GM21619 (cell line): ENCODE measurements at regions not wholly inside any gene's neighbourhood (a gene's known extent, or its start where the extent isn't known, plus 50 kb on each side); places are given as distances from the start of the nearest gene placed in this dataset.
"Not testable (repeated sequence)": the region's sequence is repeated elsewhere in the genome, so short reads cannot be mapped to it uniquely, and the experiment has no call there.

Source experiments
- ATAC-seq: cut with Tn5 transposase; IDR thresholded peaks from one replicate; pipeline ENCODE4 v1.9.1; 2021; ENCODE audit not compliant: unreplicated experiment

DNA sequence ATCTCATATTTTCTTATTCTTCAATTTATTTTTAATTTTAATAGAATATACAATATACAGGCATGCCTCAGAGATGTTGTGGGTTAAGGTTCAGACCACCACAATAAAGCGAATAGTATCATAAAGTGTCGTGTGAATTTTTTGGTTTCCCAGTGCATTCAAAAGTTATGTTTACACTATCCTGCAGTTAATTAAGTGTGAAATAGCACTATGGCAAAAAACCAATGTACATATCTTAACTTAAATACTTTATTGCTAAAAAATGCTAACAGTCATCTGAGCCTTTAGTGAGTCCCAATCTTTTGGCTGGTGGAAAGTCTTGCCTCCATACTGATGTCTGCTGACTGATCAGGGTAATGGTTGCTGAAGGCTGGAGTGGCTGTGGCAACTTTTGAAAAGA is 637.6 kb downstream of the TDRD15 start:
- ATAC-seq: no peak

DNA sequence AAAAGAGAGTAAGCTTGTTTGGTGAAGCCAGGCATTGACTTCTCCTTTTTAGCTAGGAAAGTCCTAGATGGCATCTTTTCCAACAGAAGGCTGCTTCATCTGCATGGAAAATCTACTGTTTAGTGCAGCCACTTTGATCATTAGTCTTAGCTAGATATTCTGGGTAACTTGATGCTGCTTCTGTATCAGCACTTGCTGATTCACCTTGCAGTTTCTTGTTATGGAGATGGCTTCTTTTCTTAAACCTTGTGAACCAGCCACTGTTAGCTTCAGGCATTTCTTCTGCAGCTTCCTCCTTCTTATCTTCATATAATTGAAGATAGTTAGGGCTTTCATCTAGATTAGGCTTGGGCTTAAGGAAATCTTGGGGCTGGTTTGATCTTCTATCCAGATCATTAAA is 639.7 kb downstream of the TDRD15 start:
- no peak for ATAC-seq

DNA sequence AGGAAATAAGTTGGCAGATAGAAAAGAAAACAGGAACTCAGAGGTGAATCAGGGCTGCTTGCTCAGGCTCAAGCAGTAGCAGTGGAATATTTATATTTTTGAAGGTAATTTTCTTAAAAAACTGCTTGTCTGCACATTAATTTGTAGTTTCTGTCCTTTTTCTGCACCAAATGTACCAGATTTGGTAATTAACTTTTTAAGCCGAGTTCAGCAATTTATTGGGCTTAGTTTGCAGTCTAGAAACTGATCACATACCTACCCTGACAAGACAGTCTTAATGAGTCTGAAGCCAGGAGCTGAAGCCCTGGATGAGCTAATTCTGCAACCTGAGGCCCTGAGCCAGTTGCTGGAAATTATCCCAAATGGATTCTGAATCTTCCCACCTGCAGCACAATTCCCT is 647.0 kb downstream of the TDRD15 start:
- ATAC-seq: no peak

DNA sequence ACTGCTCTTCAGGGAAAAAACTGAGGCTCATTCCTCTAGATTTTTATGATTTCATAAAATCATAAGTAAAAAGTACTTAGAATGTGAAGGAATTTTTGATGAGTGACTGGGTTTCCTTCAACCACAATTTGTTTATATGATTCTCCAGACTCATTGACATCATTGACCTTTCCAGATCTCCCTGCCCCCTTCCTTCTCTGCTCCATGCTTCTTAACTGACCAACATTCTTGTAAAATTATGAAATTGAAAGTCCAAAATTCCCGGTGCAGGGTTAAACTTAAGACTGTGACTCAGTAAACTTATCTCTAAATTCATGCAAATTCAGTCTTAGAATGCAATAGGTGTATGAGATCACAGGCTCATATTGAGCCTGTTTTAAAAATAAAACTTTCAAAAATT is 648.9 kb downstream of the TDRD15 start:
- ATAC-seq: no peak

DNA sequence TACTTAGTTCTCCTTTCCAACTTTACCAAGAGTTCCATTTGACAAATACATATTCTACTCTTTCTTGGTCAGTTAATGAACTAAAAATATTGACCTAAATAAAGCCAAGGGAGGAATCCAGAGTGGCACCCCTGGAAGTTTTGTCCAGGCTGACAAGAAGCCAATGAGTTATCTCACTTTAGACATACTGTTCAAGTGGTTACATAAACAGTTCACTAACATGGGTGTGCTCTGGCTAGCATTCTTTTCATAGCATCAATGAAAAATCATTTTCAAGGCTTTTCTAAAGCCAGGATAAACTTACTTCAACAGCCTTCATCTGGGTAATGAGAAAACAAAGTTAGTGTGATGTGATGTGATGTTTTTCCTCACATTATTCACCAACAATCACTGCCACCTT is 649.4 kb downstream of the TDRD15 start:
- ATAC-seq: no peak

DNA sequence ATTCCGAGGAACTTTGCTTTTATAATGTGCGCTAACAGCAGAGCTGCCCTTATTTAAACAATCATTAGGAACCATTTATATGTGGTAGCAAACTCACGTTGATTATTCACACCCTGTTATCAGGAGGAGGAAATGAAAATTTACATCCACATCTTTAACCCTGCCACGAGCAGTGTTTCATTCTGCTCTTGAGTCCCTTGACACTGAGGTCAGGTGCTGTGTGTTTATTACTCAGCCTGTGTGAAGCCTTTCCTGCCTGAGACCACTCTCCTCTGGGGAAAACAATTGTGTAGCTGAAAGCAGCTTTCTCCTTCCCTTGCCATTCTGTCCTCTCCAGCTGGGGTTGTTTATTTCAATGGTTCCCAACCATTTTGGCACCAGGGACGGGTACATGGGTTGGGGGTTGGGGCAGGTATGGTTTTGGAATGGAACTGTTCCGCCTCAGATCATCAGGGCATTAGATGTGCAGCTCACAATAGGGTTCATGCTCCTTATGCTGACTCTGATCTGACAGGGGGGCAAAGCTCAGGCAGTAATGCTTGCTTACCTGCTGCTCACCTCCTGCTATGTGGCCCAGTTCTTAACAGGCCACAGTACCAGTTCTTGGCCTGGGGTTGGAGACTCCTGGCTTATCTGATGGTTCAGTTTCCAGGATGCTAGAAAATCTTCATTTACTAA is 651.1 kb downstream of the TDRD15 start:
- ATAC-seq: no peak

DNA sequence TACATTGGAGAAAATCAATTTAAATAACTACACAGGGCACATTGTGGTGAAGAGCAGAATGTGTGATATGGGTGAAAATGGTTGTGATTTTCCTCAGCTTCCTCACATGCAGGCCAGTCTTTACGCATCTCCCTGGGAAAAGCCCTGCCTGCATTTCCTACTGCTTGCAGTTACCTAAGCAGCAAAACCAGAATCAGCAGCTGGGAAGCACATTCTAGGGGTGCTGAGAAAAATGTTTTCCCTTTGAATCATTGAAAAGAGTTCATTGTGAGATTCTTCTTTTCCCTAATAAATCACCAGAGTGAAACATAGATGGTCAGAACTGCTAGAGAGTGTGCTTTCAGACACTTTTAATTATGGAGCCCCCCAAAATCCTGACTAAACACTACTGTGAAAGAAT is 656.0 kb downstream of the TDRD15 start:
- ATAC-seq: no peak

DNA sequence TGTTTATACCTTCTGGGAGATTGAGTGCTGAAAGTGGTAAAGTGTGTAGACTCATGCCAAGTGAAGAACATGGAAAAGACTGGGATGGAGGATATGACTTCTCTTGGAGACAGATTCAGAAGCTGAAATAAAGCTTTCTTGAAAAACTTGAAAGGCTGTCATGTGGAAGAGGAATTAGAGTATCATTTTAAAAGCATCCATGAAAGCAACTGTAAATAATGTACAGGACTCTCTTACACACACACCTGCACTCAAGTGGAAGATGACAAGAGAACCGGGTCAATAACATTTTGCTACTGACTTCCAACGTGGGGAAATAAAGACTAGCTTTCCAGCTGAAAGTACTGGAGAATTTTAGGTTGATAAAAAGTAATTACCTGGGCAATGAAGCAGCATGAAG is 658.2 kb downstream of the TDRD15 start:
- ATAC-seq: no peak

DNA sequence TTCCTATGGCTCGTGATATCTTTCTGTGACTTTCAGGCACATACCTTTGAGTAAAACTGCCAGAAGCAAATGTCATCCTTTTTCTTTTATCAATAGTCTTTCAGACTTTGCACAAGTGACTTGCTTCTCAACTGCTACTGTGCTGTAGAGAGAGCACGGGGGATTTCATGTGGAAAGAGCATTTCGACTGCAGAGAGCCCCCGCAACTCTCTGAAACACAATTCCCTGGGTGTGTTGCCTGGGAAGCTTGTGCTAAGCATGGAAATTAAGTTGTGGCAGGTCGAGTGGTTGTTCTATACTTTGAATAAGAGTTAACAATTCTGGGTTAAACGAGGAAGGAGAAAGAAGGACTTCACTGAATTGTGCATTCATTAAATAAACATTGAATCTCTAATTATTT is 659.1 kb downstream of the TDRD15 start:
- ATAC-seq: no peak

DNA sequence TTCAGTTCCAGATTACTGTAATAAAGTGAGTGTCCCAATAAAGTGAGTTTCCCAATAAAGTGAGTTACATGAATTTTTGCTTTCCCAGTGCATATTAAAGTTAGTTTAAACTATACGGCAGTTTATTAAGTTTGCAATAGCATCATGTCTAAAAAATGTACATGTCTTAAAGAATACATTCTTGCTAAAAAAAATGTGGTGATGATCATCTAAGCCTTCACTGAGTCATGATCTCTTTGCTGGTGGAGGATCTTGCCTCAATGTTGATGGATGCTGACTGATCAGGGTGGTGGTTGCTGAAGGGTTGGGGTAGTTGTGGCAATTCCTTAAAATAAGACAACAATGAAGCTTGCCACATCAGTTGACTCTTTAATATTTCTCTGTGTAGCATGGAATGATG is 664.2 kb downstream of the TDRD15 start:
- no peak for ATAC-seq

DNA sequence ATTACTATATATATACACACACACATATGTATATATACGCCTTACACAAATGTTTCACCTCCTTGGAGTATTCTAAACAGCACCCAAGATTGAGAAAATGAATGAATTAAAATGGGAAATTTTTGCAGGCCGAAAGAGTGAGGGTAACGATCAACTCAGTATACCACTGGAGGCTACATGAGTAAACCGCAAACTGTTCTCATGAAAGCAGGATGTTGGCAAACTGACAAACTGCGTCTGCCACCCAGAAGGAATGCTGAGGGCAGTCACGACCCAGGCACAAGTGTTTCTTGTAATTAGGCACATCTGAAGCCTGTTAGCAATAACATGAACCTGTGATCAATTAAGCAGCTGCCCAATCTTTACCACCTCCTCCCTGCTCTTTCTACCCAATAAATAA is 666.5 kb downstream of the TDRD15 start:
- ATAC-seq: not testable (repeated sequence)

DNA sequence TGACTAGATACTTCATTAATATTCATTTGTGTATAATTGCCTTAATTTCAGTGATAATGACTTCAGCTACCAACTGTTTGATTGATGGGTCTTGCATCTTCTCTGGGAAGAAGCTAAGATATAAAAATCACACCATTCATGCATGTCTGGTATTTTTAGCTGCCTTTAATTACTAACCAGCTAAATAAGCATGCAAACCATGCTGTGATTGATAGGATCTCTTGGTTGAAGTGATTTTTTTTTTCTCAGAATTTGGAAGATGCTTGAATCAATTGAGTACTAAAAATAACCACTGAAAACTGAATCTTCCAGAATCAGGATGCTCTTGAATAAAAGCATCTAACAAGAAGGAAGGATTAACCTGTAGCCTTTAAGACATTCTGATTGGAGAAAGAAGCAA is 668.8 kb downstream of the TDRD15 start:
- no peak for ATAC-seq

DNA sequence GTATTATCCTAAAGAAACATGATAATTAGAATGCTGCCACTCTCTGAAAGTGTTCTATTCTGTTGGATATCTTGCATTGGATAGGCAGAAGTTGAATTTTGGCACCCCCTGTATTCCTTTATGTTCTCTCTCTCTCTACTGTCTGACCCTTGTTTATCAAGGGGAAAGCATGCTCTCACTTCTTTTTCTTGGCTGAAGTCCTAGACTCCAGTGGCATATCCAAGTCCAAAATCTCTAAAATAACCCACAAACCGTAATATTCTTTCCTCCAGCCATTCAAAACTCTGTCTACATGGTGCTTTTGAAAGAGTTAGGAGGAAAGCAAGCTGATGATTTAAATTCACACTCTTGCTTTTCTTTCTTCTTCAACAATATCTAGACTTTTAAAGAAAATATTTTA is 669.7 kb downstream of the TDRD15 start:
- ATAC-seq: no peak

DNA sequence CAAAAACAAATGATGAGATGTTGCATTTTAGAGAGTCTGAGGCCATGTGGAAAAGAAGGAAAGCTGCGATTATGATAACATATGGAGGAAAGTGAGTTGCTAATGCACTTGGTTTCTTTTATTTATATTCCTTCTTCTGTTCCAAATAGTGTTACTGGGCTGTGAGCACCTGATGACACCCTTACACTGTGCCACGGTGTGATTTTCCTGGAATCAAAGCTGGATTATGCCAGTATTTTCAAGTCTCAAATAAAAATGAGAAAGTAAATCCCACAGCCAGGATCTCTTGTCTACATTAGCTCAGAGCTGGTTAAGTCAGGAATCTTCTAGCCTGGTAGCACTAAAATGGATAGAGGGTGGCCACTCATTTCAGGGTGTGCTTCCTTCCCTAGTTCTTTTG is 670.8 kb downstream of the TDRD15 start:
- no peak for ATAC-seq

DNA sequence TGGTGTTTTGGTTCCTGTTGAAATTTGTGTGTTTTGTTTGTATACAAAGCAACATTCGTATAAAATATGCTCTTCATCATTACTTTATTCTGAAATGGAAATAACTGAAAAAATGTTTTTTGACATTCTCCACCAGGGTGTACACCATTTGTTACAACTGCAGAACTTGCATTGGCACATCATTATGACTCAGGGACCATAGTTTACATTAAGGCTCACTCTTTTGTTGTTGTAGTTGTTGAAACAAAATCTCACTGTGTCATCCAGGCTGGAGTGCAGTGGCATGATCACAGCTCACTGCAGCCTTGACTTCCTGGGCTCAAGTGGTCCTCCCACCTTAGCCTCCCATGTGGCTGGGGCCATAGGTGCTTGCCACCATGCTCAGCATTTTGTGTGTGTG is 676.6 kb downstream of the TDRD15 start:
- ATAC-seq: no peak

DNA sequence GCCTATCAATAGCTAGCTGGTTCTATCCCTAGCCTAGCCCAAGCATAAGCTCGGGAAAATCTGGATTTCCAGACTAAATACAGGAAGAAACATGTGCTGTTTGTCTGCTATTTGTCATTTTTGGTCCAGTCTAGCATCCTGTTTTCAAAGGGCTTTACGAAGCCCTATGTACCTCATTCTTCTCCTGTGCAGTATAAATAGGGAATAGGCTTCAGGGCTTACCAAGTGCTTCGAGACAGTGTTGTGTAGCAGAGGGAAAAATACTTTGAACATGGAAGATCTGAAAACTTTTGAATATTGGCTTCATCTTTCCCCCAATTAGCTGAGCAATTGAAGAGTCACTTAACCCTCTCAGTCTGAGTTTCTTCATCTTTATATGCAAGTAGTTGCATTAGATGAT is 679.8 kb downstream of the TDRD15 start:
- ATAC-seq: no peak

DNA sequence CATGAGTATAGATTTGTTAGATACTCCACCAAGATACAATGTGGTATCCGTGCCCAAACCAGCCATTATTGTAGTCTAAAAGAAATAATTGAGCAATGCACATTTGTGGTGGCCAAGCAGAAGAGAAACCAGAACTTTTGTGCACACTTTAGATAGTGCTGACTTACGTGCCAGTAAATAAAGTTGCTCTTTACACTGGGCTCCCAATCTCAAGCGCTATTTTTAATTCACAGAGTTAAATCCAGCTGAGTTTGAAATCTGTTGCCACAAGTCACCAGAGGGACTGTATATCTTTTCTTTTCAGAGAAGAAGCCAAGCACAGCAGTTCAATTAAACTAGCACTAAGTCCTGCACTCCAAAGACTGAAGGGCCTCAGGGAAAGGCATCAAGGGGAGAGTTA is 680.4 kb downstream of the TDRD15 start:
- no peak for ATAC-seq

DNA sequence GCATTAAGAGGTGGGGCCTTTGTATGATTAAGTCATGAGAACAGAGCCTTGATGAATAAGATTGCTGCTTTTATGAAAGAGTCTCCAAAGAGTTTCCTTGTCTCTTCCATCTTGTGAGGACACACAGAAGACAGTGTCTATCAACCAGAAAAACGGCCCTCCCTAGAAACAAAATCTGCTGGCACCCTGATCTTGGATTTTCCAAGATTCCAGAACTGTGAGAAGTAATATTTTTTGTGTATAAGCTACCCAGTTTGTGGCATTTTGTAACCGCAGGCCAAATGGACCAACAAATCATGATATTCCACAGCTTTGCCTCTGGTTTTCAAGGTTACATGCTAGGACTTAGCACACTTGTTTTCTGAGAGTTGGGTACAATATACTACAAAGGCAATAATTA is 687.8 kb downstream of the TDRD15 start:
- no peak for ATAC-seq

DNA sequence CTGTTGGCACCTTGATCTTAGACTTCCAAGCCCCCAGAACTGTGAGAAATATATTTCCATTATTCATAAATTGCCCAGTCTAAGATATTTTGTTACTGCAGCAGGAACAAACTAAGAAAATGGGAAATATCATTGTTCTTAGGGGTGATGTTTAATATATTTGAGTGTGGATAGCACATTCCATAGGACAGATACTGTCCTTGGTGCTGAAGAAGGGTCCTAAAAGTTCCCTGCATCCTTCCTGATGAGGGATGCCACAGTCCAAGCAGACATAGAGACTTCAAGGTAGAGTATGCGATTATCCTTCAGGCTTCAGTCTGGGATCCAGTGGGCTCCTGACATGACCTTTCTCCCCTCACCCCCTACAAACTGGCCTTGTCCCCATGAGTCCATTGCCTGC is 689.0 kb downstream of the TDRD15 start:
- no peak for ATAC-seq

DNA sequence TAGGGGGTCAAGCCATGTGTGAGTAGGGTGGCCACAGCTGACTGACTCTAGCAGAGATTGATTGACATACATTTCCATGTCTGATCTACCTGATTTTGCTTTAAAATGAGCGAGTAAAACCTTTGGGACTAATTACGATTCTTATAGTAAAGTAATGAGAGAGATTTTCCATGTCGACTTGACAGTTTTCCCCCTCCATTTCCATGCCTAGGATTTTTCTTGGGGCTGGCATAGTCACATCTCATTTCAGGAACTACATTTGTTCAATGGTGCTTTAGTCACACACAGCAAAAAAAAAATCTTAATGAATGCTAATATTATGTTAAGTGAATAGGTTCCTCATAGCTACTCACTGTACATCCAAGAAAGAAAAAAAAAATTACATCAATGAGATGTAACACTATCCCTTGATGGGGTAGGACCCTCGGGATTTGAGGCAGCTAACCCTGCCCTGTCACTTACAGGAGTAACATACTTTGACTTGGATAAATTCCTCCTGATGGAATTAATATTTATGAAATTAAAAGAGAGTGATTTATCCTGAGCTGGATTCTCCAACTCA is 690.9 kb downstream of the TDRD15 start:
- ATAC-seq: no peak

DNA sequence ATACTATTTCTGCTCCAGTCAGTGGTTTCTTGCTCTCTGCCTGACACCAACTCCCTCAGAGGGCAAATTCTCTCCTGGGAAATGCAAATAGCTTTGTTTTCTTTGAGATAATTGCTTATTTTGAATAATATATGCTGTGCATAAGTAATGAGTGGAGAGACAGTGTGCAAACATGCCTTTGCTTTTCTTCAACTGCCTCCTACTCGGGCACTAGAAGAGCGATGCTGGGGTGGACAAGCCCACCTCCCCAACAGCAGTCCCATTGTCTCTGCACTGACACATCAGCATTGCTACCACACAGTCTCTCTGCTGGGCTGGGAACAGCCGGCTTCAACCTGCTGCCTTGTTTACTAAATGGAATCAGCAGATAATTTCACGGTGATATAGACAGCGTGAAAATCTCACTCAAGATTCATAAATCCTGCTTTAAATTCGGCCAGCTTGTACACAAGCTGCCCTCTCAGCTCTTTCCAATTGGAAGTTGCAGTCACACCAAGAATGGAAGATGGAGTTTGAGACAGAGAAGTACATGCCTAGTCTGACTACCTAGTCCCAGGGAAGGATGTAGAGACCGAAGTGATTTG is 694.5 kb downstream of the TDRD15 start:
- ATAC-seq: no peak

DNA sequence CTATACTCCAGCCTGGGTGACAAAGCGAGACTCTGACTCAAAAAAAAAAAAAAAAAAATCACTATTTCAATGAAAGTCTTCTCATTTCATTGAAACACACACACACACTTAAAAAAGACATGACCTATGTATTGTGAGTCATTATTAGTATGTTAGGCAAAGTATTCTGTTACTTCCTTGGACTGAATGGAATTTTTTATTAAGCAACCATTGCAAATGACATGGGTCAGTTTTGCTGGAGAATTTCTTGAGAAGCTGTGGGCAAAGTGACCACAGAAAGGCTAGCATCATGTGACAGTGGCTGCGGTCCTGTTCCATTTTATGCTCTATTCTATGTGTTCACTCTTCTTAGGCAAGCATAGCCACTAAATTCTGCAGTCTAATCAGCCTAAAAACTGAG is 695.7 kb downstream of the TDRD15 start:
- no peak for ATAC-seq

DNA sequence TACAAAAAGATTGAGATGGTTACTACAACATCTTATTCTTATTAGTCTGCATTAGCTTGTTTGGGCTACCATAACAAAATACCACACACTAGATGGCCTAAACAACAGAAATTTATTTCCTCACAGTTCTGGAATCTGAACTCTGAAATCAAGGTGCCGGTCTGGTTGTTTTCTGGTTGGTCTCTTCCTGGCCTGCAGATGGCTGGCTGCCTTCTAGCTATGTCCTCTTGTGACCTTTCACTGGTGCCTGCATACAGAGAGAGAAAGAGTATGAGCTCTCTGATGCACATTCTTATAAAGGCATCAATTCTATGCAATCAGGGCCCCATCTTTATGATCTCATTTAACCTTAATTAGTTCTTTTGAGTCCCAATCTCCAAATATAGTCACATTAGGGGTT is 696.5 kb downstream of the TDRD15 start:
- no peak for ATAC-seq
